GM12874 (cell line): ENCODE measurements at regions not wholly inside any gene's neighbourhood (a gene's known extent, or its start where the extent isn't known, plus 50 kb on each side); places are given as distances from the start of the nearest gene placed in this dataset.

Source experiments
- CTCF ChIP-seq: IDR thresholded peaks from 2 replicates; pipeline ENCODE4 v1.5.1; 2011; ENCODE audit warnings: low read depth, mild to moderate bottlenecking, control low read depth, low read length, moderate library complexity; ENCODE audit not compliant: insufficient read depth

- TF ChIP-seq CTCF, result no peak
These were observed 143.4 kb downstream of the HINT1 start for GRCh38 chr5:131021646-131022045.

DNA sequence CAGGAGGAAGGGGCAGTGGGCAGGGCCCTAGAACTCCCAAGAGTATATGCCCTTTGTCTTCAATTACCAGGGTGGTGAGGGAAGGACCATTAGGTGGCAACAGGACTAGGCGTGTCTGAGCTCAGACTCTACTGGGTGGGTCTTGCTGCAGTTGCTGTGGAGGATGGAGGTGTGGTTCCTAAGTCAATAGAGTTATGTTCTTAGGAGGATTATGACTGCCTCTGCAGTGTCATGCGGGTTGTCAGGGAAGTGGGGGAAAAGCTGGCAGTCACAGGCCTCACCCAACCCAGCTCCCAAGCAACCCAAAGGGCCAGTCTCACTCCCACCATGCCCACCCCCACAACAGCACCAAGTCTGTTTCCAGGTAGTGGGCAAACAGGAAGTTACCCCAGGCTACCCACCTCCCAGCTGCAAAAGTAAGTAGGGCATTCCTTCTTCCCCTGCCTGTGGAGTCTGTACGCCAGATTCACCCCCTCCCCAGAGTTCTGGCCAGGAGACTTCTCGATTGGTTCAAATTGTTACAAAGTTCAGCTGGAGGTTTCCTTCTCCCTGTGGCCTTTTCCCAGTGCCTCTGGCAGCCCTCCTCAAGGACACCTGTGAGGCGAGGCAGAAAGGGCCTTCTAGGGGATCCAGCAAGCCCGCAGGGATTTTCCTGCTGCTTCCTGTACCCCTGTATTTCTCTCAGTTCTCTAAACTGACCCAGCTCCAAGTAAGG lies 145.3 kb downstream of the HINT1 start:
- no peak for TF ChIP-seq CTCF

GRCh38 chr5:131019111-131019510 lies 145.9 kb downstream of the HINT1 start:
- no peak for TF ChIP-seq CTCF

- no peak for TF ChIP-seq CTCF
These were observed 156.7 kb downstream of the HINT1 start for GRCh38 chr5:131008329-131008728.

DNA sequence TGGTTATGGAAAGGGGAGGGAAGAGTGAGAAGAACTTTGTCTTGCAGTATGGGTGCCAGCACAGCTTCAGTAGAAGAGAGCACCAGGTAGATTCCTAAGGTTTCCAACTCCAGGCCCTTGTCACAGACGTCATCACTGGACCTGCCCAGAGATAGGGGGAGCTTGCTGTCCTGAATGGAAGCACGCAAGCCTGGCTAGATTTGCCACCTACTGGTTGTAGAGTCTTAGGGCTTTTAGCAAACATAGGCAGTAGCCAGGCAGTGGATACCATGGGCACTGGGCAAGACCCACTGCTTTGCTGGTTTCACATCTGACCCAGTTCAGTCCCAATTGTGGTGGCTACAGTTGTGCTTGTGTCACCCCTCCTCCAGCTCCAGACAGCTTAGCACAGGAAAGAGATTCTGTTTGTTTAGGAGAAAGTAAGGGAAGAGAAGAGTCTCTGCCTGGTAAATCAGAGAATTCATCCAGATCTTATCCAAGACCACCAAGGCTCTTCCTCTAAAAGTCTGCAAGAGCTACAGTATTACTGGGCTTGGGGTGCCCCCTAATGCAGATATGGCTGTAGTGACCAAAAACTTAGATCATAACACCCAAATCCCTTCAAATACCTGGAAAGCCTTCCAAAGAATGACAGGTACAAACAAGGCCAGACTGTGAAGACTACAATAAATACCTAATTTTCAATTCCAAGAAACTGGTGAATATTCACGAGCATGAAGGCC lies 158.9 kb downstream of the HINT1 start:
- no peak for TF ChIP-seq CTCF

- TF ChIP-seq CTCF, result no peak
These were observed 163.5 kb downstream of the HINT1 start for GRCh38 chr5:131001507-131001906.

- no peak for TF ChIP-seq CTCF
These were observed 164.8 kb downstream of the HINT1 start for GRCh38 chr5:131000289-131000688.
